ENCODE measurements at regions not wholly inside any gene's neighbourhood (a gene's known extent, or its start where the extent isn't known, plus 50 kb on each side); places are given as distances from the start of the nearest gene placed in this dataset.
"Not testable (repeated sequence)": the region's sequence is repeated elsewhere in the genome, so short reads cannot be mapped to it uniquely, and the experiment has no call there.

- Histone ChIP-seq H3K4me1 (ENCODE audit: insufficient read depth, low read length) (no peaks in the 10 kb centered on the region), H3K79me2 (ENCODE audit: low read length) (no peaks in the 10 kb centered on the region), H2AFZ (ENCODE audit: low read length) (no peak overlapping the region), H4K20me1 (ENCODE audit: low read length) (no peaks in the 10 kb centered on the region), H3F3A (ENCODE audit: low read length, unreplicated experiment) (no peaks in the 10 kb centered on the region), H3K4me2 (ENCODE audit: low read length) (no peak overlapping the region), H3K4me3 (ENCODE audit: low read length) (no peak overlapping the region), H3K36me3 (ENCODE audit: low read depth, low read length) (no peaks in the 10 kb centered on the region), H3K9ac (ENCODE audit: low read length) (no peak overlapping the region), H3K9me2 (replicated peaks; ENCODE audit: low read length) (no peaks in the 10 kb centered on the region), H3K27me3 (ENCODE audit: low read length) (no peaks in the 10 kb centered on the region), H3K9me3 (ENCODE audit: low read length) (no peaks in the 10 kb centered on the region), H3K27ac (ENCODE audit: low read length) (no peak overlapping the region)
- ATAC-seq: no peak
- TF ChIP-seq CTCF (conservative IDR thresholded peaks at IDR 0.05; ENCODE audit: low read depth, low read length) (no peak), EZH2 (IDR thresholded peaks at IDR 0.05; ENCODE audit: low read length, unreplicated experiment) (no peak), EZH2phosphoT487 (IDR thresholded peaks at IDR 0.05; ENCODE audit: borderline replicate concordance, low read length) (no peak)
- intact Hi-C loops (cut with micrococcal nuclease): no loop called here
- ChIA-PET POLR2A (ENCODE audit: unreplicated experiment) (no interaction called here), CTCF (no interaction called here)
- no TSS peak for BruUV-seq (replicated peaks)
- no peak for DNase-seq
Observed at GRCh38 chr11:107259811-107260221, 197.8 kb downstream of the CWF19L2 start.

- BruUV-seq (replicated peaks): no TSS peak
- ATAC-seq: no peak
Observed at GRCh38 chr11:107257710-107258109, 199.9 kb downstream of the CWF19L2 start.

GRCh38 chr11:107253661-107254060 lies 204.0 kb downstream of the CWF19L2 start:
- H3K27ac ChIP-seq (ENCODE audit: low read length); H3K79me2 ChIP-seq (ENCODE audit: low read length); H3K4me3 ChIP-seq (ENCODE audit: low read length); H2AFZ ChIP-seq (ENCODE audit: low read length); H3K9me2 ChIP-seq (replicated peaks; ENCODE audit: low read length); H3K4me2 ChIP-seq (ENCODE audit: low read length); ATAC-seq; H3K36me3 ChIP-seq (ENCODE audit: low read depth, low read length); DNase-seq; H3K27me3 ChIP-seq (ENCODE audit: low read length); intact Hi-C loops (cut with micrococcal nuclease); H3K9ac ChIP-seq (ENCODE audit: low read length); H3F3A ChIP-seq (ENCODE audit: low read length, unreplicated experiment); H3K4me1 ChIP-seq (ENCODE audit: insufficient read depth, low read length); H3K9me3 ChIP-seq (ENCODE audit: low read length); H4K20me1 ChIP-seq (ENCODE audit: low read length); CTCF ChIA-PET; BruUV-seq (replicated peaks); POLR2A ChIA-PET (ENCODE audit: unreplicated experiment): not testable (repeated sequence)

More at GRCh38 chr11:107257710-107258109, 199.9 kb downstream of the CWF19L2 start:
- intact Hi-C loops (cut with micrococcal nuclease): no loop called here
- TF ChIP-seq EZH2 (IDR thresholded peaks at IDR 0.05; ENCODE audit: low read length, unreplicated experiment) (no peak), EZH2phosphoT487 (IDR thresholded peaks at IDR 0.05; ENCODE audit: borderline replicate concordance, low read length) (no peak), CTCF (conservative IDR thresholded peaks at IDR 0.05; ENCODE audit: low read depth, low read length) (no peak)
- Histone ChIP-seq H3K27me3 (ENCODE audit: low read length) (no peaks in the 10 kb centered on the region), H3K36me3 (ENCODE audit: low read depth, low read length) (no peaks in the 10 kb centered on the region), H3K4me3 (ENCODE audit: low read length) (no peak overlapping the region), H3K9ac (ENCODE audit: low read length) (no peak overlapping the region), H3K4me1 (ENCODE audit: insufficient read depth, low read length) (no peaks in the 10 kb centered on the region), H4K20me1 (ENCODE audit: low read length) (no peaks in the 10 kb centered on the region), H3K9me2 (replicated peaks; ENCODE audit: low read length) (no peaks in the 10 kb centered on the region), H3K27ac (ENCODE audit: low read length) (no peak overlapping the region), H3K9me3 (ENCODE audit: low read length) (no peaks in the 10 kb centered on the region), H3F3A (ENCODE audit: low read length, unreplicated experiment) (no peaks in the 10 kb centered on the region), H2AFZ (ENCODE audit: low read length) (no peak overlapping the region), H3K4me2 (ENCODE audit: low read length) (no peak overlapping the region), H3K79me2 (ENCODE audit: low read length) (no peaks in the 10 kb centered on the region)
- no peak for DNase-seq
- POLR2A ChIA-PET (ENCODE audit: unreplicated experiment): no interaction called here
- CTCF ChIA-PET: no interaction called here
